ENCODE measurements at regions not wholly inside any gene's neighbourhood (a gene's known extent, or its start where the extent isn't known, plus 50 kb on each side); places are given as distances from the start of the nearest gene placed in this dataset.
"Not testable (repeated sequence)": the region's sequence is repeated elsewhere in the genome, so short reads cannot be mapped to it uniquely, and the experiment has no call there.

- DNase-seq (ENCODE audit: low read depth), result no peak
Observed at GRCh38 chr11:98153752-98154151, 867.0 kb upstream of the CNTN5 start.

DNA sequence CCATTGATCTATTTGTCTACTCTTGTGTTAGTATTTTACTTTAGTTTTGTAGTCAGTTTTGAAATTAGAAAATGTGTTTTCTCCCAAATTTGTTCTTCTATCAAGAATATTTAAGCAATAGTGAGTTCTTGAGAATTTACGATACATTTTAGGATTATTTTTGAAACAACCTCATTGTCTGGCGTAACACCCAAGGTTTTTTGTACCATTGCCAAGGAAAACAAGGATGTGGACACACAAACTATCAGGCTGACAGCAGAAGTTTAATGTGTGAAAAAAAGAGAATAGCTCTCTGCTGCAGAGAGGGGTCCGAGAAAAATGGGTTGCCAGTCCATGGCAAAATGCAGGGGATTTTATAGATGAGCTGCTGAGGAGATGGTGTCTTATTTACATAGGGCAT lies 865.1 kb upstream of the CNTN5 start:
- DNase-seq (ENCODE audit: low read depth), result no peak

DNA sequence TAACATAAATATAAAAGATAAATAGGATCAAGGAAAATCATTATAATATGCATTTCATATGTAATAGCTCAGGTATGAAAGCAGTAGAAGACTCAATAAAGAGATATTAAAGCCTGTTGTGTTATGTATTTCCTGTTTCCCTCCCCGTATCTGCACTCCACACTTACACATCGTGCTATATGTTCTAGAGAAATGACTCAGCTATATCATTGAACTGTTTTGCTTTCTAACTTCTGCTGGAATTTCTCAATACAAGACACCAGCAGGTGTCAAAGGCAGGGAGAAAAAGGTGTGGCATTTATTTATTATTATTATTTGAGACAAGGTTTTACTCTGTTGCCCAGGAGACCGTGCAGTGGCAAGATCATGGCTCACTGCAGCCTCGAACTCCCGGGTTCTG lies 842.8 kb upstream of the CNTN5 start:
- DNase-seq (ENCODE audit: low read depth), result no peak

- DNase-seq (ENCODE audit: low read depth), result no peak
Observed at GRCh38 chr11:98180511-98180910, 840.2 kb upstream of the CNTN5 start.

DNA sequence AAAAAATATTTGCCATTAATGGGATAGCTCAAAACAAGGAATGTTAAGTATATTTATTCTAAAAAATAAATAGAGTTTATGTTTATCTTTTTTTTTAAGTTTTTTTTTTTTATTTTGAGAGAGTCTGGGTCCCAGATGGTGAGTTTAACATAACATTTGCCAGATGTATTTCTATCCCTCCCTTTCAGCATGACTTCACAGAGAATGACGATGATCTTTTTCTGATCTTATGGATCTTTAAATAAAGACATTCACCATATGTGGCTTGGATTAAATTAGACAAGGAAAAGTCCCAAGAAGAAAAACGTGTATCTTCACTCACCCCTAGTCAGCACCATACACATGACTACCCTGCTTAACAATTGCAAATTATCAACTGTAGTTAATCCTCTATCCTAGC lies 839.8 kb upstream of the CNTN5 start:
- DNase-seq (ENCODE audit: low read depth), result no peak

DNA sequence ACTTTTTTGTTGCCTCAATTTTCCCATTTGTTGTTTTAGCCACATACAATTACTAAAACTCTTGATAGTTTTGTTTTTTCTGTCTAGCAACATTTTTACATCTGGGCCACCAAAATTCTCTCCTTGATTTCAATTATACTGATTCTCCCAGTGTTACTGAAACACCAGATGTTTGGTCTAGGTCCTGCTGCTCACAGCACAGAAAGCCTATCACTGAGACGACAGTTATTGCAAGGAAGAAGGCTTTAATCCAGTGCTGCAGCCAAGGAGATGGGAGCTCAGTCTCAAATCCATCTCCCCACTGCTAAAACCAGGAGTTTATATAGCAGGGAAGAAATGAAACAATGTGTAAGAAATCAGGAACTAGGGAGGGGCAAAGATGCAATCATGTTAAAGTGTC lies 837.7 kb upstream of the CNTN5 start:
- DNase-seq (ENCODE audit: low read depth), result no peak

- no peak for DNase-seq (ENCODE audit: low read depth)
Observed at GRCh38 chr11:98185245-98185644, 835.5 kb upstream of the CNTN5 start.

DNA sequence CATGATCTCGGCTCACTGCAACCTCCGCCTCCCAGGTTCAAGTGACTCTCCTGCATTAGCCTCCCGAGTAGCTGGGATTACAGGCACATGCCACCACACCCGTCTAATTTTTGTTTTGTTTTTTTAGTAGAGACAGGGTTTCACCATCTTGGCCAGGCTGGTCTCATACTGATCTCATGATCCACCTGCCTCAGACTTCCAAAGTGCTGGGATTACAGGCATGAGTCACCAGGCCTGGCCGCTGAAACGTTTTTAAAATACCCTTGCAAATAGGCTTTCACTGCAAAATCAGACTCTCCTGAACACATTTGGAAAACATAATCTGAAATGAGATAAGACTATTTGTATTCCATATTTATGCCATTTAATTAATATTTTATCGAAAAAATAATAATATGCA lies 826.1 kb upstream of the CNTN5 start:
- peak; percentile 56 for DNase-seq (ENCODE audit: low read depth)

- no peak for DNase-seq (ENCODE audit: low read depth)
Observed at GRCh38 chr11:98195300-98195699, 825.4 kb upstream of the CNTN5 start.

GRCh38 chr11:98207086-98207485 lies 813.7 kb upstream of the CNTN5 start:
- DNase-seq (ENCODE audit: low read depth), result no peak

- peak; percentile 8 for DNase-seq (ENCODE audit: low read depth)
Observed at GRCh38 chr11:98227278-98227677, 793.5 kb upstream of the CNTN5 start.

DNA sequence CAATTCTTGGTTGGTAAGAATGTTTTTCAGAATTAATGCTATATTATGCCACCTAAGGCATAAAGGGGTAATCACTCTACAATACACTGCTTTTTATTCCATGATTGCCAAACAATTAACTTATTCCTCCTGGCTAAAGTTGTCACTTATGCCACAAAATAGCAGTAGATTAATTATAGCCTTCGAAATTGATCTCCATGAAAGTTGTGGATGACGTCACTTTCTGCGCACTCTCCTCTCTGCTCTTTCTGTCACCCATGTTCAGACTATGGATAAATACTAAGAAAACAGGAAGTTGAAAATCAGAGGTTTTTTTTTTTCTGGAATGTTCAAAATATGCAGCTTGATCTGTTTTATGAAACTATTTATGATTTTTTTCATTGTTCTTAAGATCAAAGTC lies 790.1 kb upstream of the CNTN5 start:
- no peak for DNase-seq (ENCODE audit: low read depth)

DNA sequence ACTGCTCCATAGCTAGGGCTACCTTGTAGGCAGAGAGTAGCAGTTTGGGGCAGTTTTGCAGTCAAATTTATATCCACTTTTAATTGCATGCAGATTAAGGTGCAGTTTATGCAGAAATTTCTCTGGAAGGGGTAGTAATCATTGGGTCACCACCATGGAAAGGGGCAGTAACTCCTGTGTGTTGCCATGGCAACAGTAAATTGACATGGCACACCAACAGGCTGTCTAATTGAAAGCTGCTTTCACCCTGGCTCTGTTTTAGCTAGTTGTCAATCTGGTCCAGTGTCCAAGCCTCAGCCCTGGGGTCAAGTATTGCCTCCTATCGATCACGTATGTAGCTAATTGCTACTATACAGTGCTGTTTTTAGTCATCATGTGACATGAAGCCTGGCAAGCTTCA lies 786.1 kb upstream of the CNTN5 start:
- no peak for DNase-seq (ENCODE audit: low read depth)

GRCh38 chr11:98243897-98244296 lies 776.9 kb upstream of the CNTN5 start:
- DNase-seq (ENCODE audit: low read depth), result no peak

DNA sequence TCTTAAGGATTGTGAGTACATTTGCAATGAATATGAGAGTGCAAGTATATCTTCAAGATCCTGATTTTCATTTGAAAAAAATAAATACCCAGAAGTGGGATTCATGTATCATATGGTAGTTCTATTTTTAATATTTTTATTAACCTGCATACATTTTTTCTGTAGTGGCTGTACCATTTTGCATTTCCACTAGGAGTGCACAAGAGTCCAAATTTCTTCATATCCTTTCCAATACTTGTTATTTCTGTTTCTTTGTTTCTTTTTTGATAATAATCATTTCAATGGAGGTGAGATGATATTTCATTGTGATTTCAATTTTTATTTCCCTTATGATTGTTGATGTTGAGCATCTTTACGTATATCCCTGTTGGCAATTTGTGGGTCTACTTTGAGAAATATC lies 759.8 kb upstream of the CNTN5 start:
- DNase-seq (ENCODE audit: low read depth), result no peak

DNA sequence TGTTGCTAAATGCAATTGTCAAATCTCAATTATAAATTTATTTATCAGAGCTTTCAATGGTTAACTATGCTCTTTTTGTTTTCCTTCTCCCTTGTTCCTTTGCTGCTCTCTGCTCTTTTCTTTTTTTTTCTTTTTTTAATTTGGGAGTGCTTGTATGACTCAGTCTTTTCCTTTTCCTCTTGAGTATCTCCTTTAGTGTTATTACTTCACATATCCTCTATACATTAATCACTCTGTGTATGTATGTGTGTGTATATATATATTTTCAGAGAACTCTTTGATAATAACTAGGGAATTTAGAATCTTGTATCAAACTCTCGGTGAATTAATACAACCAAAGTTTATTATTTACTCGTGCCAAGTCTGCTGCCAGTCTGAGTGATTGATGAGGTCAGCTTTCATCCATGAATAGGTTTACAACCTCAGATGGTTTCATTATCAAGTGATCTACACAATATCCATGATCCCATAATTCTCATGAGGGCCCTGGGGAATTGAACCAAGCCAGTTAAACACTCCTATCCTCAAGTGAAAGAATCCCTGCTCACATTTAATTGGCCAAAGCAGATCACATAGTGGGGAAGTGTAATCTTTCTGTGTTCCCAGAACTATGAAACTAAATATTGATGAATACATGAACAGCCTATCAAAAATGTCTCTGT lies 743.4 kb upstream of the CNTN5 start:
- DNase-seq (ENCODE audit: low read depth), result no peak

- DNase-seq (ENCODE audit: low read depth), result no peak
Observed at GRCh38 chr11:98289617-98290263, 731.0 kb upstream of the CNTN5 start.

DNA sequence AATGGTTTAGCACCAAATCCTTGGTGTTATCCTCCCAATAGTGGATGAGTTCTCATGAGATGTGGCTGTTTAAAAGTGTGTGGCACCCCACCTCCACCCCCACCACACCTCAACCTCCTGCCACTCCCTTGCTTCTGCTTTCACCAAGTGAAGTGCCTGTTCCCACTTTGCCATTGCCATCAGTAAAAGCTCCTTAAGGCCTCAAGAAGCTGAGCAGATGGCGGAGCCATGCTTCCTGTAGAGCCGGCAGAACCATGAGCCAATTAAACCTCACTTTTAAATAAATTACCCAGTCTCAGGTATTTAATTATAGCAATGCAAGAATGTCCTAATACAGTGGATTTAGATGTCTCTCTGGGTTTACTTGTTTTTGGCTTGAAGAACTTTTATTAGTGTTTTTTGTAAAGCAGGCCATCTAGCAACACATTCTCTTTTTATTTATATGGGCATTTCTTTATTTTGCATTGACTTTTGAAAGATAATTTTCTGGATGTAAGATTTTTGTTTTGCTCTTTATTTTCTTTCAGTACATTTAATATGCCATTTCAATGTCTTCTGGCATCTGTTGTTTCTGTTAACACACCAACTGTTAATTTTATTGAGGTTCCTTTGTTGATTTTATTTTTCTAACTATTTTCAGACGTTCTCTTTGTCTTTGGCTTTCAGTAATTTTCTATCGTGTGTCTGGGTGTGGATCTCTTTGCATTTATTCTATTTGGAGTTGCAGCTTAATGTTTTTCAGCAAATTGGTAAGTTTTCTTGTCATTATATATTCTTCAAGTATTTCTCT lies 724.5 kb upstream of the CNTN5 start:
- DNase-seq (ENCODE audit: low read depth), result no peak

DNA sequence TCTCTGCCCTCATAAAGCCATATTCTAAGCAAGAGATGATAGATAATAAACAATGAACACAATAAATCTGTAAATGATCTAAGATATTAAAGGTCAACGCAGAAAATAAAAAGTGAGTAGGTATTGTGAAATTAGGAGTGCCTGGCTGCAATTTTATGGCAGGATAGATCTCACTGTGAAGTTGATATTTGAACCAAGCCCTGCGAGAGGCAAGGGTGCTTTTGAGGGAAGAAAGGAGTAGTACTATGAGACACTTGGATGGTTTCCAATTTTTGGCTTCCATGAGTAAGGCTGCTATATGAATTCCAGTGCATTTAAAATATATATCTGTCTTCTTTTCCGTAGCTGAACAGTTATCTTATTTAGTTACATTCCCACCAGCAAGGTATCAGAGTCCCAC lies 720.0 kb upstream of the CNTN5 start:
- no peak for DNase-seq (ENCODE audit: low read depth)

DNA sequence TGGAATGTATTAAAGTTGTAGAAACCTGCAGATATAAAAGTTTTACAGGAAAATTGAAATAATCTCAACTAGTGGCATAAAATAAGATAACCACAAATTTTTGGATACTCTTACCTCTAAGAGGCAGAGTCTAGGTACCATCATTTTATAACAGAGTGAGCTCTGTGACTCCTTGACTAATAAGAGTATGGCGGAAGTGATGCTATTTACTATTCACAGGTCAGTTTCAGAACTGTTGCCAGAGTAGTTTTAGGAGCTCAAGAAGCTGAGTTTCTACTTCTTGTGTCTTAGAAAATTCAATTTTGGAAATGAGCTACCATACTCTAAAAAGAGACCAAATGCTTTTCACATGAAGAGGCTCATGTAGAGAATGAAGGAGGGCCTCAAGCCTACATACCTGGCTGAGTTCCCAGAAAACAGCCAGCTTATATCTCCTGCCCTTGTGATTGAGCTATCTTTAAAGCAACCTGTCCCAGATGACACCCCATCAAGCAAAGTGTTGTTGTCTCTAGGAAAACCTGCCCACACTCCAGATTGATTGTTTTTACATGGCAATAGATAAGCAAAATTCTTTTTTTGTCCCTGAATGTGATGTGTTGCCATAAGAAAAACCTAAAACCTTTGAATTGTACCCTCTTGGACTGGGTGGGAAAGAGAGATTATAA lies 712.8 kb upstream of the CNTN5 start:
- peak; percentile 6 for DNase-seq (ENCODE audit: low read depth)

- DNase-seq (ENCODE audit: low read depth), result not testable (repeated sequence)
Observed at GRCh38 chr11:98330306-98330705, 690.4 kb upstream of the CNTN5 start.

DNA sequence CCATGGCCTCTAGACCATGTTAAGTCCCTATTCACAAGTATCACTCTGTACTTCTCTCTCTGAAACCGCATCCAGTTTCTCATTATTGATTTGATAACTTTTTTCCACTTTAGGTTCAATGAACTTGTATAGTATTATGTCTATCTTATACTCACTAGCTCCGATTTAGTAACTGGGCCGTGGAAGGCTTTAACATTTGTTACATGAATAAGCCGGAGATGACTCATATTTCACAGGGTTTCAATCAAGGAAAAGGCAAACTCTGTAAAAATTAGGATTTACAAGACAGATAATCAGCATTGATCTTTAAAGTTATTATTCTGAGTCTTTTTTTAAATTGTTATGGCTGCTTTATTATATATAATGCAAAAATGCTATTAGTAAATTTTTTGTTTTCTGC lies 662.2 kb upstream of the CNTN5 start:
- no peak for DNase-seq (ENCODE audit: low read depth)

DNA sequence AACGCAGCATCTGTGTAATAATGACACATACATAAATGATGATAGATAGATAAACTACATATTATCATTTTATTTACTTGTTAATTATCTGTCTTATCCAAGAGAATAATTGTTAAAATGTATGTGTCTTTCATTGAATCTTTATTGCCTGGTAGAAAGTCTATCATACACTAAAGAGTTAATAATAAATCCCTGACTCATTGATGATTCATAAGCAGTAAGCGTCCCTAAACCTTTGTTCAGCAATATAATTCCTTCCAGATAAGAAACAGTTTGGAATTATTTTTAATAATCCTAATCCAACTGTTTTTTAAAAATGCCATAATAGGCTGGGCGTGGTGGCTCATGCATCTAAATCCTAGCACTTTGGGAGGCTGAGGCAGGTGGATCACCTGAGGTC lies 655.6 kb upstream of the CNTN5 start:
- DNase-seq (ENCODE audit: low read depth), result no peak
